HCT116 (cell line): ENCODE measurements at regions not wholly inside any gene's neighbourhood (a gene's known extent, or its start where the extent isn't known, plus 50 kb on each side); places are given as distances from the start of the nearest gene placed in this dataset.

Experiments used
- ATAC-seq: fragments of 200-7000 bp; cut with Tn5 transposase; 2 replicates; pipeline ENCODE4 v1.9.1; 2020; ENCODE audit warnings: mild to moderate bottlenecking, moderate library complexity
- BruUV-seq: library from RNA; stranded (reverse); fragments of 400-500 nt; replicated peaks from 2 replicates; lab custom pipeline; 2021; lab: Mats Ljungman, UMichigan
- CTCF ChIA-PET: fragments of 300-600 bp; sonication (Branson Sonifier 250); formaldehyde crosslinking; loops from one replicate; lab custom pipeline; 2021; ENCODE audit warnings: antibody characterized with exemption; lab: Charles Lee
- POLR2A ChIA-PET: fragments of 300-600, 350-600 bp; sonication (Branson Sonifier 250); formaldehyde crosslinking; loops from one replicate; lab custom pipeline; 2021; ENCODE audit warnings: antibody characterized with exemption; lab: Charles Lee
- RAD21 ChIA-PET, 2 experiments: fragments of 300-600 bp; sonication (Branson Sonifier 250); formaldehyde crosslinking; loops; one replicate each; lab custom pipeline; 2023; ENCODE audit warnings: low total read pairs in 2 of 2; ENCODE audit not compliant: uncharacterized antibody in 2 of 2, unreplicated experiment in 2 of 2, low non-redundant PET in 1 of 2; lab: Charles Lee
- DNase-seq: peaks from one replicate; pipeline ENCODE4 v3.0.0-alpha.2; 2010; ENCODE audit warnings: low read depth, low spot score
- H2AFZ ChIP-seq: fragments of 200-600 bp; shearing (Covaris generic), sonication (generic); 2 replicates; pipeline ENCODE4 v1.6.1; 2017; ENCODE audit warnings: low read depth, mixed run types, mixed read lengths, antibody characterized with exemption, low read length; ENCODE audit not compliant: poor library complexity, severe bottlenecking
- H3K27ac ChIP-seq: 2 replicates; pipeline ENCODE4 v1.5.1; 2012; ENCODE audit warnings: low read depth, low read length
- H3K27me3 ChIP-seq: fragments of 200-600 bp; sonication (generic); 2 replicates; pipeline ENCODE4 v1.6.1; 2016; ENCODE audit warnings: mixed run types, low read length, mixed read lengths; ENCODE audit not compliant: insufficient read depth
- H3K36me3 ChIP-seq, 2 experiments: fragments of 200-500 bp in 1 of 2; fragments of 200-600 bp in 1 of 2; sonication (Bioruptor generic) in 1 of 2; sonication (generic) in 1 of 2; 2 replicates each; pipeline versions ENCODE4 v1.5.1 to v1.6.1; 2014 to 2016; ENCODE audit warnings: low read length in 2 of 2, inconsistent platforms in 1 of 2, mixed read lengths in 1 of 2, mixed run types in 1 of 2; ENCODE audit not compliant: insufficient read depth in 2 of 2, control insufficient read depth in 1 of 2
- H3K4me1 ChIP-seq, 2 experiments: fragments of 200-600 bp in 1 of 2; sonication (generic) in 1 of 2; 2 replicates each; pipeline versions ENCODE4 v1.5.1 to v1.6.1; 2012 to 2017; ENCODE audit warnings: low read length in 2 of 2, inconsistent platforms in 1 of 2, mild to moderate bottlenecking in 1 of 2, mixed read lengths in 1 of 2, mixed run types in 1 of 2, moderate library complexity in 1 of 2; ENCODE audit not compliant: insufficient read depth in 2 of 2, control insufficient read depth in 1 of 2
- H3K4me2 ChIP-seq: fragments of 200-600 bp; sonication (generic); 2 replicates; pipeline ENCODE4 v1.6.1; 2017; ENCODE audit warnings: mixed run types, low read length, mixed read lengths
- H3K4me3 ChIP-seq, 2 experiments: fragments of 200-600 bp in 1 of 2; sonication (generic) in 1 of 2; replicated peaks in 1 of 2; 2 replicates each; pipeline ENCODE4 v1.5.1; 2011 to 2016; ENCODE audit warnings: low read length in 2 of 2, control low read depth in 1 of 2, low read depth in 1 of 2, mild to moderate bottlenecking in 1 of 2, mixed read lengths in 1 of 2, mixed run types in 1 of 2
- H3K79me2 ChIP-seq: fragments of 200-600 bp; sonication (generic); 2 replicates; pipeline ENCODE4 v1.6.1; 2017; ENCODE audit warnings: mild to moderate bottlenecking, mixed run types, low read length, moderate library complexity, mixed read lengths; ENCODE audit not compliant: insufficient read depth
- H3K9ac ChIP-seq: fragments of 200-600 bp; sonication (generic); 2 replicates; pipeline ENCODE4 v1.6.1; 2016; ENCODE audit warnings: low read length, mixed read lengths
- H3K9me2 ChIP-seq: fragments of 200-600 bp; sonication (generic), shearing (Covaris generic); 2 replicates; pipeline ENCODE4 v1.6.1; 2017; ENCODE audit warnings: mixed run types, mild to moderate bottlenecking, moderate library complexity; ENCODE audit not compliant: insufficient read depth
- H3K9me3 ChIP-seq, 2 experiments: fragments of 200-500 bp in 1 of 2; fragments of 200-600 bp in 1 of 2; sonication (Bioruptor generic) in 1 of 2; sonication (generic) in 1 of 2; 2 replicates each; pipeline ENCODE4 v1.6.1; 2014 to 2017; ENCODE audit warnings: low read length in 2 of 2, mixed read lengths in 2 of 2, inconsistent platforms in 1 of 2, low read depth in 1 of 2, mild to moderate bottlenecking in 1 of 2, mixed run types in 1 of 2, moderate library complexity in 1 of 2; ENCODE audit not compliant: control insufficient read depth in 1 of 2, insufficient read depth in 1 of 2
- H4K20me1 ChIP-seq: fragments of 200-600 bp; sonication (generic), shearing (Covaris generic); 2 replicates; pipeline ENCODE4 v1.6.1; 2017; ENCODE audit warnings: mixed run types, mild to moderate bottlenecking, moderate library complexity; ENCODE audit not compliant: insufficient read depth
- CEBPB ChIP-seq: IDR thresholded peaks from 2 replicates; pipeline ENCODE4 v1.6.1; 2012; ENCODE audit warnings: low read depth
- EGR1 ChIP-seq: IDR thresholded peaks from 2 replicates; pipeline ENCODE4 v1.6.1; 2012; ENCODE audit warnings: low read depth
- EZH2 ChIP-seq: fragments of 200-600 bp; sonication (generic); IDR thresholded peaks from 2 replicates; pipeline ENCODE4 v1.6.1; 2017; ENCODE audit warnings: antibody characterized with exemption, mixed run types
- EZH2phosphoT487 ChIP-seq: fragments of 200-600 bp; IDR thresholded peaks from 2 replicates; pipeline ENCODE4 v1.6.1; 2018; ENCODE audit warnings: antibody characterized with exemption, borderline replicate concordance
- FOSL1 ChIP-seq: IDR thresholded peaks from 2 replicates; pipeline ENCODE4 v1.6.1; 2012; ENCODE audit warnings: low read depth
- POLR2A ChIP-seq: IDR thresholded peaks from 2 replicates; pipeline ENCODE4 v1.7.0; 2011; ENCODE audit warnings: borderline replicate concordance; ENCODE audit not compliant: insufficient read depth, insufficient read length; ENCODE audit errors: extremely low read depth
- SRF ChIP-seq: IDR thresholded peaks from 2 replicates; pipeline ENCODE4 v1.6.1; 2012; ENCODE audit warnings: low read depth
- ZNF274 ChIP-seq: fragments of 200-500 bp; sonication (Bioruptor generic); IDR thresholded peaks from 2 replicates; pipeline ENCODE4 v1.6.1; 2014; ENCODE audit warnings: mild to moderate bottlenecking, low read depth, low read length, inconsistent platforms
- intact Hi-C: fragments of 100-400 bp; cut with micrococcal nuclease; formaldehyde crosslinking; loops from 2 replicates; pipeline ENCODE4 v1.10.0; 2022
- TF ChIP-seq, protein P1 (sequence below): IDR thresholded peaks from 2 replicates; pipeline ENCODE4 v1.6.1; 2011; ENCODE audit warnings: mild to moderate bottlenecking, low read length, moderate library complexity; ENCODE audit not compliant: insufficient replicate concordance; ENCODE audit errors: extremely low read depth
- TF ChIP-seq, protein P2 (sequence below), 3 experiments: fragments of 200-600 bp in 1 of 3; sonication (generic) in 1 of 3; IDR thresholded peaks in 2 of 3; conservative IDR thresholded peaks in 1 of 3; 2 replicates each; pipeline ENCODE4 v1.5.1; 2012 to 2017; ENCODE audit warnings: low read depth in 2 of 3, low read length in 2 of 3, antibody characterized with exemption in 1 of 3, borderline replicate concordance in 1 of 3, control low read depth in 1 of 3, mild to moderate bottlenecking in 1 of 3, mixed read lengths in 1 of 3, mixed run types in 1 of 3, moderate library complexity in 1 of 3; ENCODE audit not compliant: insufficient read depth in 1 of 3
- TF ChIP-seq, protein P3 (sequence below): IDR thresholded peaks from 2 replicates; pipeline ENCODE4 v1.6.1; 2012

DNA sequence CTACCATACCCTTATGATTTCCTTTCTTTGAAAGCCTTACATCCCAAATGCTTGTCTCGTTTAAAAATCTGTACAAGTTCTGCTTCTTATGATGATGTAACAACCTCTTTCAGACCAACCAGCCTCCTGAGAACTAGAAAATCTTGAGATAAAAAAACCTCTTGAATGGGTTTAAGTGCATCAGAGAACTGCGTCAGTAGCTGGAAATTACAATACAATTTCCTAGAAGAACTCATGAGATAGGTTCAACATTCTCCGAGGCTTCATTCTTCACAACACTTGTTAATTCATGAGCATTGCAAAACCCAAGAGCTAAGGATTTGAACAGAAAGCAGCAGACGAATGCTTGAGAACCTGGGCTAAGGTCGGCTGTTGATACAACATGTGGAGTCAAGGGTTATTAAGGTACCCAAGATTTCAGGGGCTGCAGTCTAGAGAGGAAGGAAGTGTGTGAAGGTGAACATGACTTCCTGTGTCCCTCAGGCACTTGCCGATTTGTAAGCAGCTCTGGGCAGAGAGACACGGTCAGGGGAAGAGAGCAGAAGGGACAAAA lies 286.0 kb downstream of the ICE1 start:
- CTCF ChIA-PET: no interaction called here
- intact Hi-C loops: no loop called here
- no peak overlapping the region for H3K9ac ChIP-seq
- H3K4me2 ChIP-seq: no peak overlapping the region
- RAD21 ChIA-PET: no interaction called here
- no TSS peak for BruUV-seq
- no peaks in the 10 kb centered on the region for H3K4me1 ChIP-seq
- no peak overlapping the region for H3K4me3 ChIP-seq
- no peaks in the 10 kb centered on the region for H3K36me3 ChIP-seq
- TF ChIP-seq POLR2A (no peak), SRF (no peak), CEBPB (no peak), EZH2 (no peak)
- TF ChIP-seq, protein P1, sequence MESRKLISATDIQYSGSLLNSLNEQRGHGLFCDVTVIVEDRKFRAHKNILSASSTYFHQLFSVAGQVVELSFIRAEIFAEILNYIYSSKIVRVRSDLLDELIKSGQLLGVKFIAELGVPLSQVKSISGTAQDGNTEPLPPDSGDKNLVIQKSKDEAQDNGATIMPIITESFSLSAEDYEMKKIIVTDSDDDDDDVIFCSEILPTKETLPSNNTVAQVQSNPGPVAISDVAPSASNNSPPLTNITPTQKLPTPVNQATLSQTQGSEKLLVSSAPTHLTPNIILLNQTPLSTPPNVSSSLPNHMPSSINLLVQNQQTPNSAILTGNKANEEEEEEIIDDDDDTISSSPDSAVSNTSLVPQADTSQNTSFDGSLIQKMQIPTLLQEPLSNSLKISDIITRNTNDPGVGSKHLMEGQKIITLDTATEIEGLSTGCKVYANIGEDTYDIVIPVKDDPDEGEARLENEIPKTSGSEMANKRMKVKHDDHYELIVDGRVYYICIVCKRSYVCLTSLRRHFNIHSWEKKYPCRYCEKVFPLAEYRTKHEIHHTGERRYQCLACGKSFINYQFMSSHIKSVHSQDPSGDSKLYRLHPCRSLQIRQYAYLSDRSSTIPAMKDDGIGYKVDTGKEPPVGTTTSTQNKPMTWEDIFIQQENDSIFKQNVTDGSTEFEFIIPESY: no peak
- POLR2A ChIA-PET: no interaction called here
- H3K9me3 ChIP-seq: no peaks in the 10 kb centered on the region; a peak in 1 of 4 replicates
- no peak overlapping the region for H3K27ac ChIP-seq
- H3K9me2 ChIP-seq: no peaks in the 10 kb centered on the region
- ATAC-seq (no peak), DNase-seq (no peak)
- H4K20me1 ChIP-seq: no peaks in the 10 kb centered on the region
- H2AFZ ChIP-seq: no peak overlapping the region
- peaks cover 6% of the 10 kb centered on the region; the same call in 1 of the 2 replicates for H3K27me3 ChIP-seq
- H3K79me2 ChIP-seq: no peaks in the 10 kb centered on the region

DNA sequence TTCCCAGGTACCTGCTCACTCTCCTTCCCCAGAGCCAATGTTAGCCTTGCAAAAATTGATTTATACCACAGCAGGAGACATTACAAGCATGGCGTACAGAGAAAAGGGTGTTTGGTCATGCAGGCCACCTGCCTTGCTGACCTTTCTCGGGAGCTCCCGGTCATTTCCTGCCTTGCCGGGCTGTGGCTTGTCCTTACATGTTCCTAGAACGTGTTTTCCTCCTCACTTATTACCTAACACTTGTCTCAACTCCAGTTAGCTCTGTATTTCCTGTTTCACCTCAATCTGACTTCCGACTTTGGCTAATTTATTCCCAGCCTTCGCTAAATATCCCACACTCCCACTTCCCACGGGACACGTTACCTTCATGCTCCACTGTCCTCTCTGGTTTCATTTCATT lies 282.5 kb downstream of the ICE1 start:
- POLR2A ChIA-PET: no interaction called here
- Histone ChIP-seq H3K36me3 (no peaks in the 10 kb centered on the region), H3K27me3 (peaks cover 6% of the 10 kb centered on the region; the same call in 1 of the 2 replicates), H3K9me2 (no peaks in the 10 kb centered on the region), H3K4me3 (no peak overlapping the region), H4K20me1 (no peaks in the 10 kb centered on the region), H3K79me2 (no peaks in the 10 kb centered on the region), H3K27ac (no peak overlapping the region), H3K4me1 (no peaks in the 10 kb centered on the region), H3K9me3 (no peaks in the 10 kb centered on the region; a peak in 1 of 4 replicates), H3K9ac (no peak overlapping the region), H3K4me2 (no peak overlapping the region), H2AFZ (no peak overlapping the region)
- TF ChIP-seq, protein P2, sequence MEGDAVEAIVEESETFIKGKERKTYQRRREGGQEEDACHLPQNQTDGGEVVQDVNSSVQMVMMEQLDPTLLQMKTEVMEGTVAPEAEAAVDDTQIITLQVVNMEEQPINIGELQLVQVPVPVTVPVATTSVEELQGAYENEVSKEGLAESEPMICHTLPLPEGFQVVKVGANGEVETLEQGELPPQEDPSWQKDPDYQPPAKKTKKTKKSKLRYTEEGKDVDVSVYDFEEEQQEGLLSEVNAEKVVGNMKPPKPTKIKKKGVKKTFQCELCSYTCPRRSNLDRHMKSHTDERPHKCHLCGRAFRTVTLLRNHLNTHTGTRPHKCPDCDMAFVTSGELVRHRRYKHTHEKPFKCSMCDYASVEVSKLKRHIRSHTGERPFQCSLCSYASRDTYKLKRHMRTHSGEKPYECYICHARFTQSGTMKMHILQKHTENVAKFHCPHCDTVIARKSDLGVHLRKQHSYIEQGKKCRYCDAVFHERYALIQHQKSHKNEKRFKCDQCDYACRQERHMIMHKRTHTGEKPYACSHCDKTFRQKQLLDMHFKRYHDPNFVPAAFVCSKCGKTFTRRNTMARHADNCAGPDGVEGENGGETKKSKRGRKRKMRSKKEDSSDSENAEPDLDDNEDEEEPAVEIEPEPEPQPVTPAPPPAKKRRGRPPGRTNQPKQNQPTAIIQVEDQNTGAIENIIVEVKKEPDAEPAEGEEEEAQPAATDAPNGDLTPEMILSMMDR (IDR thresholded peaks at IDR 0.05 in 2 of 3, conservative IDR thresholded peaks at IDR 0.05 in 1 of 3; ENCODE audit: borderline replicate concordance in 1 of 3, insufficient read depth in 1 of 3, low read depth in 2 of 3, low read length in 2 of 3): no peak
- TF ChIP-seq, protein P1: no peak
- TF ChIP-seq, protein P3, sequence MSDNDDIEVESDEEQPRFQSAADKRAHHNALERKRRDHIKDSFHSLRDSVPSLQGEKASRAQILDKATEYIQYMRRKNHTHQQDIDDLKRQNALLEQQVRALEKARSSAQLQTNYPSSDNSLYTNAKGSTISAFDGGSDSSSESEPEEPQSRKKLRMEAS: no peak
- TF ChIP-seq EGR1 (no peak), EZH2phosphoT487 (no peak), ZNF274 (no peak), CEBPB (no peak), FOSL1 (no peak)
- CTCF ChIA-PET: no interaction called here
- no TSS peak for BruUV-seq
- DNase-seq (no peak), ATAC-seq (no peak)
- RAD21 ChIA-PET: no interaction called here
- intact Hi-C loops: no loop called here
